HG03175 (cell line): ENCODE measurements at regions not wholly inside any gene's neighbourhood (a gene's known extent, or its start where the extent isn't known, plus 50 kb on each side); places are given as distances from the start of the nearest gene placed in this dataset.

Experiments
- ATAC-seq: cut with Tn5 transposase; IDR thresholded peaks from one replicate; pipeline ENCODE4 v1.9.1; 2021; ENCODE audit warnings: mild to moderate bottlenecking, moderate library complexity; ENCODE audit not compliant: unreplicated experiment

- no peak for ATAC-seq
Measured at GRCh38 chr2:105652014-105652796, 92.5 kb upstream of the NCK2 start.

- no peak for ATAC-seq
Measured at GRCh38 chr2:105649534-105649933, 95.2 kb upstream of the NCK2 start.

GRCh38 chr2:105647731-105648130 is 97.0 kb upstream of the NCK2 start:
- ATAC-seq: no peak

DNA sequence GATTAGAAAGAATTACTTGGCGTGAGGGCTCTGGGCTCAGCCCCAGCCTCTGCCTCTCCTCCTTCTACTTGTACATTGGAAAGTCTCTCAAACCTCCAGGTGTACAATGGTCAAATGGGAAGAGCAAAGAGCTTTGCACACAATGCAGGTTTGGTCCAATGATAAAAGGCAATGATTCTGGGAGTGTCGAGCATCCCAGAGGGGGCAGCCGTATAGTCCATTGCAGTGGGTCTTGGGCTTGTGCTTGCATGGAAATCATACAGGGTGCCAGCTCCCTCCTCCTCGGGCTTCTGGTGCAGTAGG is 98.0 kb upstream of the NCK2 start:
- no peak for ATAC-seq

GRCh38 chr2:105645938-105646773 is 98.6 kb upstream of the NCK2 start:
- no peak for ATAC-seq

DNA sequence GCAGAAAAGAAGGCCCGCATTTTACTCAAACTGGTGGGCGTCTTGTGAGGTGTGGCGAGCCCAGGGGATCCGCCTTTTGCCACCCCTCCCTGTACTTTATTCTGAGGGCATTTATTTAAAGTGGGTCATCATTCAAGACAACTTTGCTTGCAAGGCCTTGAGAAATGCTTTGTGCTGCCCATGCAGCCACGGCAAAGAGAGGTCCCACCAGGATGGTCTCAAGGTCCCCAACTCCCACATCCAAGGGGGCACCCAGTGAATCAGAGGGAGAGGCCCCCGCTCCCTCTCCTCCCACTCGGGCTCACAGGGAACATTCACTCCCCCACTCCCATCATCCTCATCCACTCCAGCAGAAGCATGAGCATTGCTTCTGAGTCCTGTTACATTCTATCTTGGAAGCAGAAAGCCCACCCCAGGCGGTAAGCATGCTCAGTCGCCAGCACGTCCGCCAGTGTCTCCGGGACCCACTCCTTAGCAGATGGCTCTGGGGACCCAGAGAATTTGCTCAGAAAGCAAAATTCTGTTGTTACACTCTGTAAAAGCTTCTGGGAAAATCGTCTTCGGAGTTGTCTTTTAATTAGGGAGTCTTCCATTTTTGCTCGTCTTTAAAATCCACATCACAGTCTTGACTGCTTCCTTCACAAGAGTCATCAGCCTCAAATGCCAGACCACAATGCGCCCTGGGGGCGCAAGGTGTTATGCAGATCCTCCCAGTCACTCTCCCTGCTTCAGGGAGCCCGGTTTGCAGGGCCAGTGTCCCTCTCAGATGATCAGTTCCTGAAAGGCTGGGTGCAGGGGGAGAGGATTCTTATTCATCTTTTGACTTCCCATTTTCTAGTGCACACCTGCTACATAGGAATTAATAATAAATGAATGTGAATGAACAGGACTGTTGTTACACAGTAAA is 99.4 kb upstream of the NCK2 start:
- ATAC-seq: no peak

- no peak for ATAC-seq
Measured at GRCh38 chr2:105644174-105644980, 100.3 kb upstream of the NCK2 start.

DNA sequence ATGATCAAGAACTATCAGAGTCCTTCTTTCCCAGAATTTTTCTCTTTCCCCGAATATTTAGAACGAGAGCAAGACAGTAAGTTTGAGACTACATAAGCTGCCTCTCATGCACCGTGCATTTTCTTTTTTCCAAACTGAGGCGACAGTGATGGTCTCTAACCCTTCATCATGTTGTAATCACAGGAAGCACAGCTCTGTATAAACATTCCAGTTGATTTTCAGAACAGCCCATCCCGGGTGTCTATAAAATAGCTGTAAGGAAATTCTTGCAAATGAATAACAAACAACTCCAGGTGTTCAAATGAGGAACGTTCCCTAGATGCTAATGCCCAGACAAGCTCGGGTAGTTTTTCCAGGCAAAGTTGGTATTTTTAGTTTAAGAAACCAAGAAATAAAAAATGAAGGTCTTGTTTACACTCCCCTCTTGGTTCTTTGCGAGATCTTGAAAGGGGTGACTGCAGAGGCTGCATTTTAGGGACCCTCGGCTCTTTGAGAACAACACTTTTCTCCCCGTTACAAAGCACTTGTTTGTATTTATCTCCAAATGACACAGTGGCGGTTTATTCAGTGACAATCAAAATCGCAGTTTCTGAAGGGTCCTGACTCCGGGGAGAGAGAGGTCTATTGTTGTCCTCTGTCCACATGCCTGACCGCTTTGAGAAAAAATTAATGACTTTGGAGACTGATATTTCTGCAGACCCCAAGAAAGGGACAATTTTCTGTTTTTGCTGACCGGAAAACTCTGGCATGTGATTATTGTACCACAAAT is 101.1 kb upstream of the NCK2 start:
- no peak for ATAC-seq

DNA sequence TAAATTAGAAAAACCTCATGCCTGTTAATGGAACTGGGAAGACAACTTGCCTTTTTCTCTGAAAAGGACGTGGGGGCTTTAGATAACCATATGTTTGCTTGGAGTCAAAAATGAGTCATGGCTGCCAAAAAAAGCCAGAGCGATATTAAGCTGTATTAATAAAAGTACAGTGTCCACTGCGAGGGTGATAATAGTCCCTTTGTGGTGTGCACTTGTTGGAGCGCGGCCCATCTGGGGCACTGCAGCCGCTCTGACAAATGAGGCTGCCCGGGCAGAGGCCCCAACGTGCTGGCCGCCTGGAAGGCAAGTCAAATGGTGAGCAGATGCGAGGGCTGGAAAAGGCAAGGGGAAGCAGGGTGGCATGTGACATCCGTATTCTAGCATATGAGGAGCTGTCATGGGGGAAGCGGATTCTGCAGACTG is 103.3 kb upstream of the NCK2 start:
- ATAC-seq: no peak

GRCh38 chr2:105640246-105640645 is 104.5 kb upstream of the NCK2 start:
- no peak for ATAC-seq

GRCh38 chr2:105636109-105636740 is 108.5 kb upstream of the NCK2 start:
- no peak for ATAC-seq

- no peak for ATAC-seq
Measured at GRCh38 chr2:105635564-105635963, 109.1 kb upstream of the NCK2 start.

DNA sequence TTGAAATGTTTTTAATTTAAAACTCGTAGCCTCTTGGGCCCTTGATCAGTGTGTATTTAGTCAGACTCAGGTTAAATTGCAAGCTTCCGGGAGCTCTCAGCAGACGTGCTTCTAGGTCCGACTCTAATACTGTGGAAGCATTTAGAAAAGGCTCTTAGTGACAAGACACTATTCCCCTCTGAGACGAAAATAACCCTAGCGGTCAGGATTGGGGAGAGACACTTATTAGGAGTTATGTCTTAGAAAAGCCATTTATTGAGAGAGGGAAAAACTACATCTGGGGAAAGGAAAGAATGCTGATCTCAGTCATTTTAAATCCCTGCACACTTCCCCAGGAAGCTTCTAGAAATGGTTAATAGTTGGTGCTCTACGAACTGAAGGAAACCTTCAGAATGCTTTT is 110.5 kb upstream of the NCK2 start:
- no peak for ATAC-seq

DNA sequence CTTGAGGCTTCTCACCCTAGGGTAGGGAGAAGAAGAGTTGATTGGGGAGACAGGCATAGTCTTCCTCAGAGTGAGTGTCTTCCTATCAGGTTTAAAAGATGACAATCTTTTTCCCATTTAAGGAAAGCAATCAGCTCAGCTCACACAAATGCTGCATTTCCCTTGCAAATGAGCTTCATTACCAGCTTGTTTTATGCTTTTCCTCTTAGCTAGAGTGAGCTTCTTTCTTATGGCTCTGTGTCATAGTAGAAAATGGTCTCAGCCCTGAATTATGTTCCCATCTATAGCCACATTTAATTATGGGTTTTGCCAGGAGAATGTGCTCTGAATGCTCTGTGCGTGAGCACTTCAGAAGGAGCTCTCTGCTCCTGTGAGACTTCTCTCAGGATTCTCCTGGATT is 112.8 kb upstream of the NCK2 start:
- no peak for ATAC-seq

DNA sequence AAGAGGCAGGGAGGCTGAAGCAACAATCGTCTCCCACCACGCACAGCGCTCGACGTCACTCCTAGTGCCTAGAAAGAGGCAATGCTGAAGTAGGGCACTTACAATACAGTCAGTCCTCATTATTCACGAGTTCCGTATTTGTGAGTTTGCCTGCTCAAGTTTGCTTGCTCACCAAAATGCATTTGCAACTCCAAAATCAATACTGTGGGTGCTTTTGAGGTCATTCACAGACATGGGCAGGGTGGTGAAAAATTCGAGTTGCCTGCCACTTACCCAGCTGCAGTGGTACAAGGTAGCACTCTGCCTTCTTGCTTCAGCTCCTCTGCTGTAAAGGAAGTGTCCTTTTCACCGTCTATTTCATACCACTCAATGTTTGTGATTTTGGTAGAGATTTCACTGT is 113.7 kb upstream of the NCK2 start:
- ATAC-seq: no peak

- no peak for ATAC-seq
Measured at GRCh38 chr2:105629634-105630033, 115.1 kb upstream of the NCK2 start.

DNA sequence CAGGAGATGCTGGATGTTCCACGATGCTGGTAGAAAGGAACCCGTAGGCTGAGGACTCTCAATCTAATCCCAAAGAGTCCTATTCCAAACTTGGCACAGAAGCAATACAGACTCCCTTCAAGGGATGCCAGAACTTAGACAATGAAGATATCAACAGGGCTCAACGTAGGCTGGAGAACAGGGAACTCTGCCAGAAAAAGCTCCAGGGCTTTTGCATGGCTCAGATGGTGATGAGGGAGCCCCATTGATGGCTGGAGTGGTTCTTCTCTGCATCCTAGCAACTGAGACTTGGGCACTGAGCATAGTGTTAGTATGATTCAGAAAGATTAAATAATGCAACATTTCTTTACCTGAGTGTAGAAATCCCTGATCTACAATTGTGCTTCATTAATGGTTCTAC is 117.2 kb upstream of the NCK2 start:
- ATAC-seq: no peak

- no peak for ATAC-seq
Measured at GRCh38 chr2:105626966-105627340, 117.8 kb upstream of the NCK2 start.

GRCh38 chr2:105626212-105626965 is 118.3 kb upstream of the NCK2 start:
- no peak for ATAC-seq
